GM18868 (cell line): ENCODE measurements at regions not wholly inside any gene's neighbourhood (a gene's known extent, or its start where the extent isn't known, plus 50 kb on each side); places are given as distances from the start of the nearest gene placed in this dataset.

Source experiments
- ATAC-seq: cut with Tn5 transposase; IDR thresholded peaks from one replicate; pipeline ENCODE4 v1.9.1; 2021; ENCODE audit warnings: mild to moderate bottlenecking, moderate library complexity; ENCODE audit not compliant: unreplicated experiment

GRCh38 chr4:117324851-117325491, 239.6 kb upstream of the TRAM1L1 start:
- ATAC-seq, result peak; percentile 71

- no peak for ATAC-seq
Observed at GRCh38 chr4:117326091-117326490, 240.7 kb upstream of the TRAM1L1 start.

- no peak for ATAC-seq
Observed at GRCh38 chr4:117327491-117327890, 242.1 kb upstream of the TRAM1L1 start.

- ATAC-seq, result no peak
Observed at GRCh38 chr4:117328333-117328732, 243.0 kb upstream of the TRAM1L1 start.

- ATAC-seq, result no peak
Observed at GRCh38 chr4:117331817-117332216, 246.4 kb upstream of the TRAM1L1 start.

GRCh38 chr4:117334451-117335188, 249.2 kb upstream of the TRAM1L1 start:
- peak; percentile 63 for ATAC-seq

GRCh38 chr4:117357437-117357836, 272.1 kb upstream of the TRAM1L1 start:
- ATAC-seq, result no peak

GRCh38 chr4:117357866-117358265, 272.5 kb upstream of the TRAM1L1 start:
- no peak for ATAC-seq

GRCh38 chr4:117370944-117371668, 285.7 kb upstream of the TRAM1L1 start:
- no peak for ATAC-seq

- ATAC-seq, result no peak
Observed at GRCh38 chr4:117375101-117375500, 289.7 kb upstream of the TRAM1L1 start.

- ATAC-seq, result no peak
Observed at GRCh38 chr4:117376692-117377091, 291.3 kb upstream of the TRAM1L1 start.

- ATAC-seq, result no peak
Observed at GRCh38 chr4:117378942-117379341, 293.6 kb upstream of the TRAM1L1 start.

GRCh38 chr4:117383468-117383867, 298.1 kb upstream of the TRAM1L1 start:
- no peak for ATAC-seq

- ATAC-seq, result no peak
Observed at GRCh38 chr4:117385526-117385925, 300.1 kb upstream of the TRAM1L1 start.

- no peak for ATAC-seq
Observed at GRCh38 chr4:117387072-117387471, 301.7 kb upstream of the TRAM1L1 start.

- ATAC-seq, result peak; percentile 80
Observed at GRCh38 chr4:117400039-117400835, 314.9 kb upstream of the TRAM1L1 start.

GRCh38 chr4:117412661-117413060, 327.3 kb upstream of the TRAM1L1 start:
- ATAC-seq, result no peak

GRCh38 chr4:117417856-117418255, 332.5 kb upstream of the TRAM1L1 start:
- ATAC-seq, result no peak

GRCh38 chr4:117420948-117421347, 335.6 kb upstream of the TRAM1L1 start:
- ATAC-seq, result no peak

- ATAC-seq, result no peak
Observed at GRCh38 chr4:117421706-117422105, 336.3 kb upstream of the TRAM1L1 start.

- ATAC-seq, result no peak
Observed at GRCh38 chr4:117422297-117422696, 336.9 kb upstream of the TRAM1L1 start.
